ENCODE measurements at regions not wholly inside any gene's neighbourhood (a gene's known extent, or its start where the extent isn't known, plus 50 kb on each side); places are given as distances from the start of the nearest gene placed in this dataset.

DNA sequence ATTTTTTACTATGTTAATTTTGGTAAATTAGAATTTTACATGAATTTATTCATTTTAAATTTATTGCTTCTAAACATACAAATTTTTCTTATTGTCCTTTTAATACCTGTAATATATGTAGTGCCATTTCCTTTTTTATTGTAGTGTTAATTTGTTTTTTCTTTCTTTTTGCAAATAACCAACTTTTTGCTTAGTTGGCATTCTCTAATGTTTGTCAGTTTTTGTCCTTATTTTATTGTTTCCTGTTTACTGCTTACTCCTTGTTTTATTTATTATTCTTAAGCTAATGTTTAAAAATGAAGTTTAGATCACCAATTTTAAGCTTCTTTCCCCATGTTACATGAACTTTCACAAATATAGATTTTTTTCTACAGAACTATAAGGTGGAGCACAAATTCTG is 516.6 kb downstream of the SLITRK1 start:
- no peak for DNase-seq
- Histone ChIP-seq H3K4me3 (ENCODE audit: low read depth, low read length) (no peak overlapping the region), H3K27ac (no peak overlapping the region), H3K27me3 (replicated peaks) (no peaks in the 10 kb centered on the region), H3K36me3 (replicated peaks) (no peaks in the 10 kb centered on the region)
- in situ Hi-C loops (cut with HindIII; ENCODE audit: low pct_ligation_motif_present, low sequenced_read_pairs) = no loop called here
- TF ChIP-seq, protein P1, sequence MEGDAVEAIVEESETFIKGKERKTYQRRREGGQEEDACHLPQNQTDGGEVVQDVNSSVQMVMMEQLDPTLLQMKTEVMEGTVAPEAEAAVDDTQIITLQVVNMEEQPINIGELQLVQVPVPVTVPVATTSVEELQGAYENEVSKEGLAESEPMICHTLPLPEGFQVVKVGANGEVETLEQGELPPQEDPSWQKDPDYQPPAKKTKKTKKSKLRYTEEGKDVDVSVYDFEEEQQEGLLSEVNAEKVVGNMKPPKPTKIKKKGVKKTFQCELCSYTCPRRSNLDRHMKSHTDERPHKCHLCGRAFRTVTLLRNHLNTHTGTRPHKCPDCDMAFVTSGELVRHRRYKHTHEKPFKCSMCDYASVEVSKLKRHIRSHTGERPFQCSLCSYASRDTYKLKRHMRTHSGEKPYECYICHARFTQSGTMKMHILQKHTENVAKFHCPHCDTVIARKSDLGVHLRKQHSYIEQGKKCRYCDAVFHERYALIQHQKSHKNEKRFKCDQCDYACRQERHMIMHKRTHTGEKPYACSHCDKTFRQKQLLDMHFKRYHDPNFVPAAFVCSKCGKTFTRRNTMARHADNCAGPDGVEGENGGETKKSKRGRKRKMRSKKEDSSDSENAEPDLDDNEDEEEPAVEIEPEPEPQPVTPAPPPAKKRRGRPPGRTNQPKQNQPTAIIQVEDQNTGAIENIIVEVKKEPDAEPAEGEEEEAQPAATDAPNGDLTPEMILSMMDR (IDR thresholded peaks at IDR 0.05; ENCODE audit: low read depth, low read length, missing control alignments) = no peak

DNA sequence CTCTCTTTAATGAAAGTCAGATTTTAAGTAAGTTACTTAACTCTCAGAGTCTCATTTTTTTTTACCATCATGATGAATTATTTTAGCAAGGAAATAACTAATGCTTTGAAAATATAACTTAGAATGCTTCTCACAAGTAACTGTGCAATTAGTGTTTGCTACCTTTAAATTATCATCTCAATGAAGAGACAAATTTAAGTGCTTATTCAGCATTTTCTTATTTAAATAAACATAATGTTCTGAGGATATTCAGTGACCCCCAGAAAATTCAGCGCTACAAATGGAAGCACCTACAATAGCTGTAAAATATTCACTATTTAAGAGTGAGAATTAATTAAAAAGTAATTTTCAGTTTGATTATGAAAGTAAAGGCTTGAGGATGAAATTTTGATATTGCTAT is 527.2 kb downstream of the SLITRK1 start:
- Histone ChIP-seq H3K27me3 (replicated peaks) (no peaks in the 10 kb centered on the region), H3K36me3 (replicated peaks) (no peaks in the 10 kb centered on the region), H3K27ac (no peak overlapping the region), H3K4me3 (ENCODE audit: low read depth, low read length) (no peak overlapping the region)
- no peak for DNase-seq
- TF ChIP-seq, protein P1 (IDR thresholded peaks at IDR 0.05; ENCODE audit: low read depth, low read length, missing control alignments) = no peak
- in situ Hi-C loops (cut with HindIII; ENCODE audit: low pct_ligation_motif_present, low sequenced_read_pairs) = no loop called here

- in situ Hi-C loops (cut with HindIII; ENCODE audit: low pct_ligation_motif_present, low sequenced_read_pairs) = no loop called here
- H3K27me3 ChIP-seq (replicated peaks) = no peaks in the 10 kb centered on the region
- H3K4me3 ChIP-seq (ENCODE audit: low read depth, low read length) = no peak overlapping the region
- no peak overlapping the region for H3K27ac ChIP-seq
- H3K36me3 ChIP-seq (replicated peaks) = no peaks in the 10 kb centered on the region
- TF ChIP-seq, protein P1 (IDR thresholded peaks at IDR 0.05; ENCODE audit: low read depth, low read length, missing control alignments) = no peak
- no peak for DNase-seq
Observed at GRCh38 chr13:83352391-83352790, 529.9 kb downstream of the SLITRK1 start.

- Histone ChIP-seq H3K4me3 (ENCODE audit: low read depth, low read length) (no peak overlapping the region), H3K27me3 (replicated peaks) (no peaks in the 10 kb centered on the region), H3K27ac (no peak overlapping the region), H3K36me3 (replicated peaks) (no peaks in the 10 kb centered on the region)
- peak; percentile 18 for DNase-seq
- in situ Hi-C loops (cut with HindIII; ENCODE audit: low pct_ligation_motif_present, low sequenced_read_pairs) = no loop called here
- TF ChIP-seq, protein P1 (IDR thresholded peaks at IDR 0.05; ENCODE audit: low read depth, low read length, missing control alignments) = no peak
Observed at GRCh38 chr13:83350569-83350968, 531.7 kb downstream of the SLITRK1 start.

- Histone ChIP-seq H3K27me3 (replicated peaks) (no peaks in the 10 kb centered on the region), H3K4me3 (ENCODE audit: low read depth, low read length) (no peak overlapping the region), H3K36me3 (replicated peaks) (no peaks in the 10 kb centered on the region), H3K27ac (no peak overlapping the region)
- TF ChIP-seq, protein P1 (IDR thresholded peaks at IDR 0.05; ENCODE audit: low read depth, low read length, missing control alignments) = no peak
- DNase-seq = no peak
- in situ Hi-C loops (cut with HindIII; ENCODE audit: low pct_ligation_motif_present, low sequenced_read_pairs) = no loop called here
Observed at GRCh38 chr13:83344518-83344917, 537.8 kb downstream of the SLITRK1 start.

DNA sequence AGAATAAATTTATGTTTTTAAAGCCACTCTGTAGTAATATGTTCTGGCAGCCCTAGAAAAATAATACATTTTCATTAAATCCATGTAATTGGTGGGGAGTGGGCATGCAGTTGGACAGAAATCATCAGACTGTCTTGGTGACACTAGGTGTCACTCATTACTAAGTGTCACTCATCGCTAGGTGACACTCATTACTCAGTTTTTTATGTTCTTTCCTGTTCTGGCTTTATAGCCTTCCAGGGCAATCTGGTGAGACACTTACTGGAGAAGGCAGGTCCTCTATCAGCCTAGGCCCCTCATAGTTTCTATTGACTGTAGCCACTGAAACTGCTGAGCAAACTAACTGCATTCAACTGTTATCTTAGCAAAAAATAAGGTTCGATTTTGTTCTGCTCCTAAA is 542.1 kb downstream of the SLITRK1 start:
- no peak overlapping the region for H3K4me3 ChIP-seq (ENCODE audit: low read depth, low read length)
- no peaks in the 10 kb centered on the region for H3K27me3 ChIP-seq (replicated peaks)
- DNase-seq = no peak
- in situ Hi-C loops (cut with HindIII; ENCODE audit: low pct_ligation_motif_present, low sequenced_read_pairs) = no loop called here
- no peak overlapping the region for H3K27ac ChIP-seq
- H3K36me3 ChIP-seq (replicated peaks) = no peaks in the 10 kb centered on the region
- TF ChIP-seq, protein P1 (IDR thresholded peaks at IDR 0.05; ENCODE audit: low read depth, low read length, missing control alignments) = no peak
